ENCODE measurements at regions not wholly inside any gene's neighbourhood (a gene's known extent, or its start where the extent isn't known, plus 50 kb on each side); places are given as distances from the start of the nearest gene placed in this dataset.
"Not testable (repeated sequence)": the region's sequence is repeated elsewhere in the genome, so short reads cannot be mapped to it uniquely, and the experiment has no call there.

DNA sequence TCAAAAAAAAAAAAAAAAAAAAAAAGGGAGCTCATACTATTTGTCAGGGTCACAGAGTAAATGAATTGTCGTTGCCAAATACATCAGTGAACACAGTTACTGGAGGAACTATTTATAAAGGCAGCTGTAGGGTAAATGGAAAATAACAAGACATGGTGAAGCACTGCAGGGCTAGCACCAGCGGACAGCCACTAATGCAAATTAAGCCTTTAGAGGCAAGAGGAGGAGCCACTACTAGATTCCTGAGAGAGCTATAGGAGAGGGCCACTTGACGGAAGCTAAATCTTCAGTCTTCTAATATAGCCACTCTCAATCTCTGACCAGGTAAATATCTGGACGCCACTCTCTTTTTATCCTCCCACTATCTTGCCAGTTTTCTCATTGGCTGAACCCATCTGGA, 801.2 kb upstream of the GOT2 start:
- TF ChIP-seq, protein P1, sequence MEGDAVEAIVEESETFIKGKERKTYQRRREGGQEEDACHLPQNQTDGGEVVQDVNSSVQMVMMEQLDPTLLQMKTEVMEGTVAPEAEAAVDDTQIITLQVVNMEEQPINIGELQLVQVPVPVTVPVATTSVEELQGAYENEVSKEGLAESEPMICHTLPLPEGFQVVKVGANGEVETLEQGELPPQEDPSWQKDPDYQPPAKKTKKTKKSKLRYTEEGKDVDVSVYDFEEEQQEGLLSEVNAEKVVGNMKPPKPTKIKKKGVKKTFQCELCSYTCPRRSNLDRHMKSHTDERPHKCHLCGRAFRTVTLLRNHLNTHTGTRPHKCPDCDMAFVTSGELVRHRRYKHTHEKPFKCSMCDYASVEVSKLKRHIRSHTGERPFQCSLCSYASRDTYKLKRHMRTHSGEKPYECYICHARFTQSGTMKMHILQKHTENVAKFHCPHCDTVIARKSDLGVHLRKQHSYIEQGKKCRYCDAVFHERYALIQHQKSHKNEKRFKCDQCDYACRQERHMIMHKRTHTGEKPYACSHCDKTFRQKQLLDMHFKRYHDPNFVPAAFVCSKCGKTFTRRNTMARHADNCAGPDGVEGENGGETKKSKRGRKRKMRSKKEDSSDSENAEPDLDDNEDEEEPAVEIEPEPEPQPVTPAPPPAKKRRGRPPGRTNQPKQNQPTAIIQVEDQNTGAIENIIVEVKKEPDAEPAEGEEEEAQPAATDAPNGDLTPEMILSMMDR (IDR thresholded peaks at IDR 0.05 in 8 of 11, conservative IDR thresholded peaks at IDR 0.05 in 3 of 11), result no peak
- TF ChIP-seq POLR2AphosphoS5 (IDR thresholded peaks at IDR 0.05) (no peak), POLR2A (IDR thresholded peaks at IDR 0.05) (no peak)
- H3K9me3 ChIP-seq, result peaks cover 0 to 18% (median 4%) of the 10 kb centered on the region in 8 donors
- intact Hi-C loops (cut with DNase I; ENCODE audit: low total_unique reads), result no loop called here
- H3K36me3 ChIP-seq, result no peaks in the 10 kb centered on the region
- 81 to 89% (median 84%) methylated on average over 4 of the region's 4 CpGs for WGBS, 5 donors
- H3K27ac ChIP-seq, result no peak overlapping the region
- DNase-seq, result no peak
- H3K4me1 ChIP-seq, result no peaks in the 10 kb centered on the region
- no peak overlapping the region for H3K4me3 ChIP-seq
- H3K27me3 ChIP-seq (replicated peaks in 1 of 7), result no peaks in the 10 kb centered on the region

DNA sequence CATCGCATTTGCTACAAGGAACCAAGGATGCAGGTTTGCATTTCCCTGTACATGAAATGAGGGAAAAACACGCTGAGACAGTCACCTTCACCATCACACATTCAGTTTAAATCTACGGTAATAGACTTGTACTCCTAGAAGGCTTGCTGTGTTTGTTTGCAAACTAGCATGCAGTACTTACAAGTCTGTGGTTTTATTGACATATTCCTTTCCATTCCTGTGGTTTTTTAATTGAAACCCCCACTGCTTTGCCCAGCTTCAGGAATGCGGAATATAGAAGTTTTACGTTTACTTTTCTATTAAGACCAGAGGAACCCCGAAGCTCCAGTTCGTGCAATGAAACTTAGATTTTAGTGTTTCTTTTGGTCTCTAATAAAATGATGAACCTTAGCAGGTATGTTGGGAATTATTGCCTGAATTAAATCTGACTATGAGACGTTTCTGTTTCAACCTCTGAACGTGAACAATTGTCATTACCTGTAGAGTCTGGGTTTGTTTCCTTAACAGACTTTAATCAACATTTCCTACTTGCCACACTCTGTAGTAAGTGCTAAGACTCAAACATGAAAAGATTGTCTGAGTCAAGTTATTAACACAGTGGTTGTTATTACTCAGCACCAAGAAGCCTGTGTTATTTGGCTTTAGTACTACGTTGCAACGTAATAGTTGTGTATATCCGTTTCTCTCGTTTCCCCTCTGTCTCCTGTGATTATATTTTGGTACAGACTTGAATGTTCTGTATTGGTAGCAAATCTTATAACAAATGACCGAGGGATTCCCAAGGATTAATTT, 793.3 kb upstream of the GOT2 start:
- Histone ChIP-seq H3K4me1 (no peaks in the 10 kb centered on the region), H3K36me3 (no peaks in the 10 kb centered on the region), H3K27ac (no peak overlapping the region), H3K4me3 (no peak overlapping the region), H3K9me3 (no peaks in the 10 kb centered on the region), H3K27me3 (replicated peaks in 1 of 7) (no peaks in the 10 kb centered on the region)
- no peak for TF ChIP-seq POLR2A (IDR thresholded peaks at IDR 0.05)
- TF ChIP-seq POLR2AphosphoS5 (IDR thresholded peaks at IDR 0.05), result no peak
- TF ChIP-seq, protein P1 (IDR thresholded peaks at IDR 0.05 in 8 of 11, conservative IDR thresholded peaks at IDR 0.05 in 3 of 11), result no peak
- intact Hi-C loops (cut with DNase I; ENCODE audit: low total_unique reads), result no loop called here
- no peak for DNase-seq
- 68 to 84% (median 79%) methylated on average over 14 of the region's 14 CpGs for WGBS, 5 donors

- 76 to 88% (median 77%) methylated on average over 3 of the region's 3 CpGs for WGBS, 5 donors
- H3K4me1 ChIP-seq, result no peaks in the 10 kb centered on the region
- intact Hi-C loops (cut with DNase I; ENCODE audit: low total_unique reads), result no loop called here
Observed at GRCh38 chr16:59522826-59523225, 788.7 kb upstream of the GOT2 start.

DNA sequence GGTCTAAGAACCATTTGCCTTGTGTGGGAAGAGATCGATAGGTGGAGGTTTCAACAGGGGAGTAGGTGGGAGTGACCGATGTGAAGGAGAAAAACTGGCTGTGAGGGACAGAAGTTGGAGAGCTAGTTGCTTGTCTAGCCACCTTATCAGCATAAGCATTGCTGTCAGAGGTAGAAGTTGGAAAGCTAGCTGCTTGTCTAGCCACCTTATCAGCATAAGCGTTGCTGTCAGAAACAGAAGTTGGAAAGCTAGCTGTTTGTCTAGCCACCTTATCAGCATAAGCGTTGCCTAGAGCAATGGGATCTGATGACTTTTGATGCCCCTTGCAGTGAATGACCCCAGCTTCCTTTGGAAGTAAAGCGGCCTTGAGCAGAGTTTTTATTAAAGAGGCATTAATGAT, 784.6 kb upstream of the GOT2 start:
- H3K4me1 ChIP-seq; H3K27ac ChIP-seq; DNase-seq; H3K27me3 ChIP-seq (replicated peaks in 1 of 7); H3K36me3 ChIP-seq; intact Hi-C loops (cut with DNase I; ENCODE audit: low total_unique reads); H3K4me3 ChIP-seq: not testable (repeated sequence)
- 67 to 76% (median 75%) methylated on average over 5 of the region's 5 CpGs for WGBS, 5 donors
- H3K9me3 ChIP-seq, result peaks cover 0 to 13% (median 5%) of the 10 kb centered on the region in 8 donors

More at GRCh38 chr16:59522826-59523225, 788.7 kb upstream of the GOT2 start:
- TF ChIP-seq POLR2AphosphoS5 (IDR thresholded peaks at IDR 0.05) (no peak), POLR2A (IDR thresholded peaks at IDR 0.05) (no peak)
- TF ChIP-seq, protein P1 (IDR thresholded peaks at IDR 0.05 in 8 of 11, conservative IDR thresholded peaks at IDR 0.05 in 3 of 11), result no peak
- Histone ChIP-seq H3K27ac (no peak overlapping the region), H3K36me3 (no peaks in the 10 kb centered on the region), H3K9me3 (no peaks in the 10 kb centered on the region), H3K4me3 (no peak overlapping the region), H3K27me3 (replicated peaks in 1 of 7) (no peaks in the 10 kb centered on the region)
- no peak for DNase-seq
